IPS-NIHi7 (cell line): ENCODE measurements at regions not wholly inside any gene's neighbourhood (a gene's known extent, or its start where the extent isn't known, plus 50 kb on each side); places are given as distances from the start of the nearest gene placed in this dataset.
"Not testable (repeated sequence)": the region's sequence is repeated elsewhere in the genome, so short reads cannot be mapped to it uniquely, and the experiment has no call there.

Experiments
- DNase-seq: peaks from one replicate; pipeline ENCODE4 v3.0.0; 2012; ENCODE audit warnings: mixed read lengths; ENCODE audit errors: extremely low spot score

DNA sequence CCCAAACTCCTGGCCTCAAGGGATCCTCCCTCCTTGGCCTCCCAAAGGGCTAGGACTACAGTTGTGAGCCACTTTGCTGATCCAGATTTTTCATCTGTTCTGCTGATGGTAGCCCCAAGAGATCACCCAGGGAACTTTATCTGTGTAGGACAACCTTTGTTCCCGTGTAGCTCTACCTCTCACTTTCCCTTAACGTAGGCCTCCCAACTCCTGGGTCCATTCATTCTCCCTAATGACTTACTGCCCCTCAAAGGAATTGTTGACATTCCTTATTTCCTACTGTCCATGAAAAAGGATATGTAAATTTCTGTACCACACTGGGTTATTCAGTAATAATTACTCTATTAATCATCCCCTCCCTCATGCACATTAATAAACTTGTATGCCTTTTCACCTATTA is 51.0 kb upstream of the PHF24 start:
- no peak for DNase-seq

DNA sequence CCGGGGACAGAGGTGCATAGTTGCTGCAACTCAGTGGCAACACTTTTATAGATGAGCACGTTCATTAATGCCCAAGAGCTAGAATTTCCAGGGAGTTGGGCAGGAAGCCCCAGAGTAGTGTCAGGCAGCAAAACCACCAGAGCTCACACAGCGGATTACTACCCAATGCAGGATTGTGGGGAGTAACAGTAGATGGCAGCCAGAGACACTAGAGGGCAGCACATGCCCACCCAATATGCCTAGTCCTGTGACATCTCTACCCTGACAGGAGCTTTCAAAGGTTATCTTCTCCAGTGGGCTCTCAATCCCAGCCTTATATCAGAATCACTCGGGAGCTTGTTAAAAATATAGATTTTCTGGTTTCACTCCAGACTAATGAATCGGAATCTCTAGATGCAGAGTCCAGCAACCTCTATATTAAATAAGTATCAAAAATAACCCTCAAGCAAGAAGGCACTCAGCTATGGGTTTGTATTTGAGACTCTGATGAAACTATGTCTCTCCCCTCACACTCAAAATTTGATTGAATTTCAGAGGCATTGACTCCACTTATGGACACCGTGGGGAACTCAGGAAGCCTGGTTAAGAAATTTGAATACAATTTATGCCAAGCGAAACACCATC is 58.4 kb upstream of the PHF24 start:
- DNase-seq: peak; percentile 90

DNA sequence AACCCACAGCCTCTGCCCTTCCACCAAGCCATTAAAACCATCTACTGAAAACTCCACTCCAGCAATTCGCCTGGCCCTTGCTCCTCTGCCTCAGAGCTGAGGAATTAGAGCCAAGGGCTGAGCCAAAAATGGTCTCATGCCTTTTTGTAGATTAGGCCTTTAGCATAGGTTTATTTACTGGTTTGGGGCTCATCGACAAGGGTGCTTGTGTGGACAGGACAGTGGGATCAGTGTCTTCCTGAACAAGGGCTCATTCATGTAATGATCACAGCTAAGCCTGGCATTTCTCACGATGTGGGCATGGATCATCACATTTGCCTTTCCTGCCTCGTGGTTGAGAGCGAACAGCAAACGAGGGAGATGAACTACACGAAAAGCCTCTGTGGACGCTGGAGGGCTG is 59.2 kb upstream of the PHF24 start:
- DNase-seq: no peak

DNA sequence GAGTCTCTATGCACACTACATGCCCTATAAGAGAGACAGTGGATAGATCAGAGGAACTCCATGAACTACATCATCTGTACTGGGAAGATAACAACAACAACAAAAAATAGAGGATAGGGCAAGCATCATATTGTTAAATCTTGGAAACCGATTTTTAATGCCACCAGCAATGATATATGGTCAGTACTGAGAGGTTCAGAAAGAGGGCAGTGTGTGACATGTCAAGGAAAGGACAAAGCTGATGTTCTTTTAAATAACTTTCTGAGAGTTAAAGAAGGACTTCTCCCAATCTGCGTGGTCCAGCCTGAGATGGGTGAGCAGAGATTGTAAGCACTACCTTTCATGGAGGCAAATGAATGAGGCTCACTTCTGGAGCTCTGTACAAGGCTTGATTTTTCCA is 62.0 kb upstream of the PHF24 start:
- no peak for DNase-seq

DNA sequence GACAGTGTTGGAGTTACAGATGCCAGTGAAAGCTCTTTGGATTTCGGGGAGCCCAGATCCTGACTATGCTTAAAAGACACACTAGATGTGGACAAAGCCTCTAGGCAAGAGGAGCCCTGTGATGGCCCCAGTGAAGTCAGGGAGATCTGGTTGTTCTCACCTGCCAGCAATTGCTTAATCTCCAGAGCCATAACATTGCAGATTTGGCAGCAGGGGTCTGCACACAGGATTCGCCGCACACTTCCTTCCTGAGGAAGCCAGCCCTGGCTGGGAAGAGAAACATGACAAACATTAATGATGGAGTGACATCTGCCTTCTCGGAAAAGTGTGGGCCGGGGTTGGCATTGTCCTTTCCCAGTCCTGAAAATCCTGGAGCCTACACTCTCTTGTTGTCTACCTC is 65.2 kb upstream of the PHF24 start:
- no peak for DNase-seq

DNA sequence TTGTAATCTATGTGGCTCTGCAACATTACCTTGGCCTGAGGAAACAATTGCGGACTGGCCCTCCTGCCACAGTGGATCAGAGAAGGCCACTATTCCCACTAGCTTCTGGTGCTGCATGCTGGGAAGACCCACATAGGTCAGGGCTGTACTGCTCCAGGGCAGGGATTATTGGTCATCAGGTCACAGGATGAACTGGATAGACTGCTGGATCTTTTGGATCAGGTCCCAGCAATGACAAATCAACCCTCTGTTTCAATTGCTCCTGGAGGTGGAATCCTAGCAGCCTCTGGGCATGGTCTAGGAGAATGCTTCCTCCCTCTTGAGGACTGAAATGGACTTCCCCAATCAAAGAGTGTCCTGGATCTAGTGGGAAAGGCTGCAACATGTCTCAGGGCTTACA is 66.7 kb upstream of the PHF24 start:
- DNase-seq: no peak

DNA sequence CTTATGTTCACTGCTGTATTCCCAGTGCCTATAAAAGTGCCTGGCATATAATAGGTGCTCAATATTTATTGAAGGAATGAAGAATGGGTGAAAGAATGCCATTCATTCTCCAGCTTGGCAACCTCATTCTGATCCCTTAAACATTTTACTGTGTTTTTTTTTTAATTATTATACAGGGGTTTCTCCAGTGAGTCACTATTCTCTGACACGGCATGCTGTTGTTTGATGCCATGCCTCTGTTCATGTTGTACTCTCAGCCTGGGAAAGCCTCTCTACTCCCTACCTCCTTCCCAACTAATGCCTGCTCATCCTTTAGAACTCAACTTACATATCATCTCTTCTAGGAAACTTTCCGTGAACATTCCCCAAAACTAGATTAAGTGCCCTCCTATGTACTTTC is 70.2 kb upstream of the PHF24 start:
- no peak for DNase-seq

DNA sequence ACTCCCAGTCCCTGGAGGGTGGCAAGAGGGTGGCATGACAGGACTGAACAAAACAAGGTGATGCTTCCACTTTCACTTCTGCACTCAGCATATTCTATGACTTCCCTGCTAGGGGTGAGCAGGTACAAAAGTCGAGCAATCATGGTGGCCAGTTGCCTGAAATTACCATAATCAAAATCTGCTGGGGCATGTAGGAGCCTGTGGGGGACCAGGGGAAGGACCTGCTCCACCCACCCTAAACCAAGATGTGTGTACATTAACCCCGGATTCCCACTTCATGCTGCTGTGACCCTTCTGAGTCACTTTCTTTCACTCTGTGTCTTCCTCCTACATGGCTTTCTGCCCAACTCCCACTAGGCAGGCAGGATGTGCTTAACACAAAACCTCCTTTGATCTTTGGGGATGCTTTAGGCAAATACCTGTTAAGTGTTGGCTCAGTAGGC is 73.3 kb upstream of the PHF24 start:
- DNase-seq: no peak

DNA sequence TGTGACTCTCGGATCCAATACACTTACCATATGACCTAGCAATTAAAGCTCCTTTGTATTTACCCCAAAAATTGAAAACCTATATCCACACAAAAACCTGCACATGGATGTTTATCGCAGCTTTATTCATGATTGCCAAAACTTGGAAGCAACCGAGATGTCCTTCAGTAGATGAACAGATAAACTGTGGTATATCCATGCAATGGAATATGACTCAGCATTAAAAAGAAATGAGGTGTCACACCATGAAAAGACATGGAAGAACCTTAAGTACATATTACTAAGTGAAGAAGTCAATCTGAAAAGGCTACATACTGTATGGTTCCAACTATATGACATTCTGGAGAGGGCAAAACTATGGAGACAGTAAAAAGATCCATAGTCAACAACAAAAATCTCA is 82.0 kb upstream of the PHF24 start:
- no peak for DNase-seq

DNA sequence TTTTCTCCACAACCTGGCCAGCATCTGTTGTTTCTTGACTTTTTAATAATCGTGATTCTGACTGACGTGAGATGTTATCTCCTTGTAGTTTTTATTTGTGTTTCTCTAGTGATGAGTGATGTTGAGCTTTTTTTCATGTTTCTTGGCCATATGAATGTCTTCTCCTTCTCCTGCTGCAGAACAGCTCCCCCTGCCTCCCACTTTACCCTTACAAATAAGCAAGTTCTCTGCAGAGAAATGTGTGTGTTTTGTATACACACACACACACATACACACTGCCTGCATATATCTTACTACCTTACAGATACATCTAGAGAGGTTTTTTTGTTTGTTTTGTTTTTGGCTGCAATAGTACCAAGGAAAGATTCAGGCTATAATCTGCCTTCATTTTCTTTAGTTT is 88.7 kb upstream of the PHF24 start:
- DNase-seq: no peak

DNA sequence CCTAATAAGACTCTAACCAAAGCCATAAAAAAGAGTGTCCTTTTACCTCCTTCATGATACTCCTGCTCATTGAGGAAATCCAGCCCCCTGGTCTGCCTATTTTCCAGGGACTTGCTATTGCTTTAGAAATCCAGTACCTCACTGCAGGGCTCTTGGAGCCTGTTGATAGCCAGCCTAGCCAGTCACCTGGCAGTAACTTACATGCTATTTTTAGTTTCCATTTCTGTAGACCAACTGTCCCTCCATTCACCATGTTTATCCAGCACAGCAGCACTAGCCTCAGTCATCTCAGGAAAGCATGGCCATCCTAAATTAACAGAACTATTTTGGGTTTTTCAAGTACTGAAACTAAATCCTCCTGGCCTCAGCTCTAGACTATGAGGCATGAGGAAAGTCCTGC is 91.5 kb upstream of the PHF24 start:
- no peak for DNase-seq

DNA sequence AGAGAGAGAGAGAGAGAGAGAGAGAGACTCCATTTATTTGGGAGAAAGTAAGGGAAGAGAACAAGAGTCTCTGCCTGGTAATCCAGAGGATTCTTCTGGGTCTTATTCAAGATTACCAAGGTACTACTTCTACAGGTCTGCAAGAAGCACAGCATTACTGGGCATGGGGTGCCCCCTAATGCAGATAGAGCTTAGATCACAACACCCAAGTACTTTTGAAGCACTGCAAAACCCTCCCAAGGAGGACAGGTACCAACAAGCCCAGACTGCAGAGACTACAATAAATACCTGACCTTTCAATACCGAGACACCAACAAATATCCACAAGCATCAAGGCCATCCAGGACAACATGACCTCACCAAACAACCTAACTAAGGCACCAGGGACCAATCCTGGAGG is 94.7 kb upstream of the PHF24 start:
- DNase-seq: no peak

DNA sequence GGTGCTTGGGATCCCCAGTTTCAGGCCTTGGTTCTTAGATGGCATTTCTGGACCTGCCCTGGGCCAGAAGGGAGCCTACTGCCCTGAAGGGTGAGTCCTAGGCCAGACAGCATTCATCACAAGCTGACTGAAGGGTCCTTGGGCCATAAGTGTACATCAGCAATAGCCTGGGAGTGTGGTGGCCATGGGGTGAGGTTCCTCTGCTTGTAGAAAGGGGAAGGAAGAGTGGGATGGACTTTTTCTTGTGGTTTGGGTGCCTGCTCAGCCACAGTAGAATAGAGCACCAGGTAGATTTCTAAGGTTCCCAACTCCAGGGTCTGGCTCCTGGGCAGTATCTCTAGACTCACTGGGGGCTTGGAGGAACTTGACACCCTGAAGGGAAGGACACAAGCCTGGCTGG is 95.2 kb upstream of the PHF24 start:
- DNase-seq: no peak

DNA sequence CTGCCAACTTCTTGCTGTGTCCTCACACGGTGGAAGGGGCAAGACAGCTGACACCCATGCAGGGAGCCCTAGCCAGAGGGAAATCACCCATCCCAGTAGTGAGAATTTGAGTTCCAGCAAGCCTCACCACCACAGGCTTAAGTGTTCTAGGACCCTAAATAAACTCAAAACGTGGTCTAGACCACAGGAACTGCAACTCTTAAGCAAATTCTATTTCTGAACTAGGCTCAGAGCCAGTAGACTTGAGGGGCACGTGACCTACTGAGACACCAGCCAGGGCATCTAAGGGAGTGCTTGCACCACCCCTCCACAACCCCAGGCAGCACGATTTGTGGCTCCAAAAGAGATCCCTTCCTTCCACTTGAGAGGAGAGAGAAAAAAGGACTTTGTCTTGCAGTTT is 96.0 kb upstream of the PHF24 start:
- no peak for DNase-seq

DNA sequence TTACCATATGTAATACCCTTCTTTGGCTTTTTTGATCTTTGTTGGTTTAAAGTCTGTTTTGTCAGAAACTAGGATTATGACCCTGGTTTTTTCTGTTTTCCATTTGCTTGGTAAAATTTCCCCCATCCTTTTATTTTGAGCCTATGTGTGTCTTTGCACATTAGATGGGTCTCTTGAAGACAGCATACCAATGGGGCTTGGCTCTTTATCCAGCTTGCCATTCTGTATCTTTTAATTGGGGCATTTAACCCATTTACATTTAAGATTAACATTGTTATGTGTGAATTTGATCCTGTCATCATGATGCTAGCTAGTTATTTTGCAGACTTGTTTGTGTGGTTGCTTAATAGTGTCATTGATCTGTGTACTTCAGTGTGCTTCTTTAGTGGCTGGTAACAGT is 103.1 kb upstream of the PHF24 start:
- not testable (repeated sequence) for DNase-seq

DNA sequence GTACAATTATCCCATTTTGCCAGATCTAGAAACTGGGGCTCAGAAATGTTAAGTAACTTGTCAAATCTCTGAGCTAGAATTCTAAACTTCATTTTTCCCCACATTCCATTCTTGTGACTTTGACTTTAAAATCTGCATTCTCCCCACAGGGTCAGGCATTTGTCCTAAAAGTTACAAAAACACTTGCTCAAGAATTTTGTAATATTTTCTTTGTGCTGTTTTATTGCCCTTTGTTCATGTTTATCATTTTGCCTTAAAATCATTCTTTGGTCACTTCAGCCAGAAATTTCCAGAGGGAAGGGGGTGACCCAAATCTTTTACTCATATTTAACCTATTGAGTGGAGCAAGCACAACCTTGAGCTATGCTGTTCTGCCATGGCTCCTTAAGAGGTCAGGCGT is 120.1 kb upstream of the CCL21 start:
- DNase-seq: no peak

DNA sequence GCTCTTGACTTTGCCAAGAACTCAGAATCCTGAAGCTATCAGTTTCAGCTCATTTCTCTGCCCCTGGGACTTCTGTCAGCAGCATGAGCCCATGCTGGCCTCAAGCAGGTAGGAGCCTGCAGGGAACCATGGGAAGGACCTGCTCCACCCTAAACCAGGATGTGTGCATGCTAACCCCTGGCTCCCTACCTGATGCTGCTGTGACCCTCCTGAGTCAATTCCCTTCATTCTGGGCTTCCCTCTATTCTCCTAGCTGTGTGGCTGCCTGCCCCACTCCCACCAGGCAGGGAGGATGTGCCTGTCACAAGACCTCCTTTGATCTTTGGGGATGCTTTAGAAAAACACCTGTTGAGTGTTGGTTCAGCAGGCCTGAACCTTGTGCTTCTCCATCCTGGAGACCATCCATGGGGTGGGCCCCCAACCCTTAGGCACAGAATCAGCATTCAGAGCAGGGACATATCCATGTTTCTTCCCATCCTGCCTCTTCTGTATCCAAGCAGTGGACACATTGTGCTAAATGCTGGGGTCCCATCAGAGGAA is 117.1 kb upstream of the CCL21 start:
- DNase-seq: no peak

DNA sequence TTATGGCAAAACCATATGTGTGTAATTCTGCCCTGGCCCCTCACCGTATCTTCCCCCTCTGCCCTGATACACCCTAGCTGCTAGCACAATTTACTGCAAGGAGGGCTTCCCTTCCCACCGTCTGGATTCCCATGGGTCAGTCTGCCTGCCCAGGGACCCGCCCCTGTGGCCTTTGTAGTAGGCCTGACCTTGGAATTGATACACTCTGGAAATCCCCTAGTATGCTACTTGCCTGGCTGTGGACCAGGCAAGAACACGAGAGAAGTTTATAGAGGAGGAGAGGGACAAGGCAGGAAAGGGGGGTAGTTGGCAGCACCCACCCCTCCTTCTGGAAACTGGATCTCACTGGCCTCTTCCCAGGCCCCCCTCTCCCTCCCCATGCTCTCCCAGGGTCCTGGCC is 115.8 kb upstream of the CCL21 start:
- DNase-seq: no peak

DNA sequence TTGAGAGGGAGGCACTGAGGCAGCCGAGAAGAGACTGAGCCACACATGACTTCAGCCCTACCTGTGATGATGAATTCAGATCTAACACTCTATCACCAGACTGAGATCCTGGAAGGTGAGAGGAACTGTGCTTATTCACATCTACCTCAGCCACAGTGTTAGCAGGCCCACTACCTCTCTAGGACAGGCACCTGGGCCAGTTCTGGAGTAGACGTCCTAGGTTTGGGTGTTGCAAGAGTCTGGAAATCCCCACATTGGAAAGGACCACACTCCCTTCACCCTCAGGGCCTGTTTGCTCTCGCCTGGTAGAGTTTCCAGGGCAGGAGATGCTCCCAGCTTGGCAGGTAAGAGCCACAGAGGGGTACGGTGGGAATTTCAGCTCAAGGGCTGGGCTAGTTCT is 113.8 kb upstream of the CCL21 start:
- DNase-seq: no peak

DNA sequence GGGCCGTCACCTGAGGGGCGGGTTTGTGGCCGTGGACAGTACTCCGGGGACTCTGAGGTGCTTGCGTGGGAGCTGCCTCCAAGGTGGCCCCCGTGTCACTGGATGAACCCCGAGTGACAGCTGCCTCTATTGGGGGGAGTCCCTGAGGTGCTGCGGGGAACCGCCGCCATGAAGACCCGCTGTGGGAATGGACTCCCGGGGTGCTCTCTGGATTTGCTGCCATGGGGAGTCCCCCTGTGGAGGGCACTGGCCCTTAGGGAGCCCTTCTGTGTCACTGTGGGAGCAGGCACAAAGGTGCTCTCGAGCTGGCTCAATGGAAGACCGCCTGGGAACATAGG is 100.2 kb upstream of the CCL21 start:
- no peak for DNase-seq

DNA sequence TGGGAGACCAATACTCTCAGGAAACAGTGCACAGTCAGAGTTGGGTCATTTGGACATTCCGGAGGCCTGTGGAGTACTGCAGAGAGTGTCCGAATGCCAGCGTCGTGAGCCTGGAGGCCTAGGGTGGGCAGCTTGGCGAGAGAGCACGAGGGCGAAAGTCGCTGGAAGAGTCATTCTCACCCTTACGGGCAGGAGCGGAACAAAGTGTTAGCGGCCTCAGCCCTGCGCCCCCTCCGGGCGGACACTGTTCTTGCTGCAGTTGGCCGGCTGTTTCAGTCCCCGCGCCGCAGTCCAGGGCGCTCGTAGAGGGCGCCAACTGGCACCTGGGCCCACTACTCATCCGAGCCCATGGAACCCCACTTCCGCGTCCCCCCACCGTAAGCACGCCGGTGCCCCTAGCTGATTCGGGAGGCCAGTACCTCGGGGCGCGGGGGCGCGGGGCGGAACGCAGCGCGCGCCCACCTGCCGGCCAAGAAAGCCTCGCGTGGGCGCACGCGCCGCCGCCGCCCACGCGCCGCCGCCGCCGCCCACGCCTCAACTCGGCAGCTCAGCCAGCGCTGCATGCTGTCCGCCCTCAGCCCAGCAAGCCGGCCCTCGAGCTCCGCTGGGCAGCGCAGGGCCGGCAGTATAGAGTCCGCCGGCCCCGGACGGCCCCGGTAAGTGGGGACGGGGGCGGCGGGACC is 99.7 kb upstream of the CCL21 start:
- DNase-seq: peak; percentile 87

DNA sequence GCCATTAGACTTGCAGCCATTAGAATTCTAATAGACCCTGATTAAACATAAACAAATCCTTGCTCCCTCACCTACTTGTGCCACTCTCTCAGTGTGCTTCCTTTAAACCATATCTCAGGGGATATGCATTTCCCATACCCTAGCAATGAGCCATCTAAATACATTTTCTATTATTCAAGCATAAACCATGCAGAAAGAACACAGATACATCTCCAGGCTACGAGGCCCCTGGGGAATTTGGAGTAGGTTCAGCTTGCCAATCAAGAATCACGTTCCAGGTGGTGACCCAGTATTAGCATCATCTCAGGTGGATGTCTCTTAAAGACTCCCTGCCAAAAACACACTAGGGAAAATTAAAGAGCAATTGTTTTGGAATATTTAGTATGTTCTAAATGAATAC is 93.0 kb upstream of the CCL21 start:
- DNase-seq: no peak

DNA sequence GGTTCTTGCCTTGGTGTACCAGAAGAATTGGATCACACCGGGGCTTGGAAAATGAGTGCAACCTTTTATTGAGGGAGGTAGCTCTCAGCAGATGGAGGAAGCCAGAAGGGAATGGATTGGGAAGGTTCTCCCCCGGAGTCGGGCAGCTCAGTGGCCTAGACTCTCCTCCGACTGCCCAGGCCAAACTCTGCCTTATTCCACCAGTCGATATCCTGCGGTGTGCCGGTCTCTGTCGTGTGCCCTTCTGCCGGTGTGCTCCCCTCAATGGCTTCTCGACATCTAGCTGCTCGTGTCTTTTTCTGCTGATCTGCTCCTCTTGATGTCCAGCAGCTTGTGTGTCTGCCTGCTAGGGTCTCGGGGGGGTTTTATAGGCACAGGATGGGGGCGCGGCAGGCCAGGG is 87.4 kb upstream of the CCL21 start:
- no peak for DNase-seq

DNA sequence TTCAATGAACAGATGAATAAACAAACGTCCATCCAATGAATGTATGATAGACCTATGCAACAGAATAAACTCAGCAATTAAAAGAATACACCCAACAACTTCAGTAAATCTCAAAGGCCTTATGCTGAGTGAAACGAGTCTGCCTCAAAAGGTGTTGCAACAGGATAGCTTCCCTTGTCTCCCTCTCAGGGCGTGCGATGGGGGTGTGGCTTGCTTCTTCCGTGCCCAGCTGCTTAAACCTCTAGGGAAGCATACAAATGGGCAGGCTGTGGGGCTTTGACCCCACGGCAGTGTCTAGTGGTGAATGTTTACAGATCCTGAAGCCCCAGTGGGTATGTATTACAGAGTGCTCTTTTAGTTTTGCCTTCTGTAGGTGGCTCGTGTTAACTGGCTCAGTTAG is 87.0 kb upstream of the CCL21 start:
- DNase-seq: no peak
